RPMI7951 (cell line): ENCODE measurements at regions not wholly inside any gene's neighbourhood (a gene's known extent, or its start where the extent isn't known, plus 50 kb on each side); places are given as distances from the start of the nearest gene placed in this dataset.

Experiments used
- DNase-seq: peaks from one replicate; pipeline ENCODE4 v3.0.0-alpha.2; 2012; ENCODE audit warnings: low read depth

DNA sequence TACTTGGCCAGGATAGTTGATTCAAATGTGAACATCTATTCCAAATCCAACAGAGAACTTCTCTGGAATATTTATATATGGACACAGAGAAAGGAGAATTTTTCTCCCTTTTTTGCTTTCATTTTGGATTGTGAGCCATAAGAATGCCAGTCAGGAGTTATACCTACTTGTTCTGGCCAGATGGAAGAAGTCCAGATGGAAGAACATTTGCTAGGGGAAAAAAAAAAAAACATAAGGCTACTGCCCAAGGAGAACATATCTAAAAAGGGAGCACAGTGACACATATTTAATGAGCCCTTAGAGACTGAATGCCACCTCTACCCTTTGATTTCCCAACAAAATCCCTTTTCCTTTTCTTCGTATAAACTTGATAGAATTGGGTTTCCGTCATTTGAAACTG is 61.7 kb upstream of the PPP2R2B start:
- DNase-seq: no peak

- no peak for DNase-seq
Observed at GRCh38 chr5:146944019-146944418, 65.5 kb upstream of the PPP2R2B start.

DNA sequence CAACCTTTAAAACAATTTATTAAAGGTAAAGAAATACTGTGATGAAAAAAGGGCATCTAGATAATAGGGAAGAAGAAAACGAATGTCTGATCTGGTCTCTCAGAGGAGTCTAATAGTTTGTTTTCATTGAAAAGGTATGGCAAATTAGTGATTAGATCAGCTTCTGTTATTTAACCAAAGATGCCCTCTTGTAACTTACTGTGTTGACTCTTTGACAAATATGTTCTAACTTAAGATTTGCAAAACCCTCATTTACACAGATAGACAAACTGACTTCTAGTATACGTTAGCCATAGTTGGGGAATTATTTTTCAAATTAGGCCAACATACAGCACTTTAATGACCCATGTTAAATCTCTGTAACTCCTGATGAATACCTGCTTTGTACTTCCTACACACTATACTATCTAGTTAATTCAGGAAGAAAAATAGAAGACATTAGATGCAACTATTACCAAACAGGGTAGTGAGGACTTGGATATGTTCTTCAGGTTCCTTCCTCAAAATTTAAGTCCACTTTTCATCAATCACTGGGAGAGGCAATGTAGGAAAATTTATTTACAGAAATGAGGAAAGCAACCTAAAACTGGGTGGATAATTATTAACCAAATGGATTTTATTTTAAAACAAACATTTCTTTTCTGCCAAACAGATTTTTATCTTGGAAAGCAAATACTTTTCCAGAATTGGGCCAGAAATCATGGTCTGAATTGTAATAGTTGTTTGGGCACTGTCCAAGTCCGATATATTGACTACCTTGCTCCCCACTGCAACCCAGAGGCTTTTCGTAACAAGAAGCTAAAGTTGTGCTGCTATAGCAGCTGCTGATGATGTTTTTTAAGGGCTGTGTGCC is 66.4 kb upstream of the PPP2R2B start:
- no peak for DNase-seq

DNA sequence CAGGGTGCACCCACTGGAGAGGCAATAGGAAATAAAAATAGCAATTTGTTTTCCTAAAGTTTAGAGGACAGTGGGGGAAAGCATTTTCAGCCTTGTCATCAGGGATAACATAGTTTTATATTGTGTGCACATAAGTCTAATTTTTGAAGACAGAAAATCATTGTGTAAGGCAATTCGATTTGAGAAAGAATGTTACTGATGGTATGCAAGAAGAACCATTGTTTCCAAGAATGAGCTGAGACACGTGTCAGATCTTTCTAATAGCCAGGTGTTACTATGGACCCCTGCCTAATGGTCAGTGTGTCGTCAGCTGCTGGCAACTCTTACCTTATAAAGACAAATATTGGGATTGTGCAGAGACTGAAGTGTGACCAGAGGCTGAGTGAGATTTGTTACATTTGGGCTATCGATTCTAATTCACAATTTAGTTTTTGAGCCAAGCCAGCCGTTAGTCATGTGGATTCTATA is 67.1 kb upstream of the PPP2R2B start:
- DNase-seq: no peak

DNA sequence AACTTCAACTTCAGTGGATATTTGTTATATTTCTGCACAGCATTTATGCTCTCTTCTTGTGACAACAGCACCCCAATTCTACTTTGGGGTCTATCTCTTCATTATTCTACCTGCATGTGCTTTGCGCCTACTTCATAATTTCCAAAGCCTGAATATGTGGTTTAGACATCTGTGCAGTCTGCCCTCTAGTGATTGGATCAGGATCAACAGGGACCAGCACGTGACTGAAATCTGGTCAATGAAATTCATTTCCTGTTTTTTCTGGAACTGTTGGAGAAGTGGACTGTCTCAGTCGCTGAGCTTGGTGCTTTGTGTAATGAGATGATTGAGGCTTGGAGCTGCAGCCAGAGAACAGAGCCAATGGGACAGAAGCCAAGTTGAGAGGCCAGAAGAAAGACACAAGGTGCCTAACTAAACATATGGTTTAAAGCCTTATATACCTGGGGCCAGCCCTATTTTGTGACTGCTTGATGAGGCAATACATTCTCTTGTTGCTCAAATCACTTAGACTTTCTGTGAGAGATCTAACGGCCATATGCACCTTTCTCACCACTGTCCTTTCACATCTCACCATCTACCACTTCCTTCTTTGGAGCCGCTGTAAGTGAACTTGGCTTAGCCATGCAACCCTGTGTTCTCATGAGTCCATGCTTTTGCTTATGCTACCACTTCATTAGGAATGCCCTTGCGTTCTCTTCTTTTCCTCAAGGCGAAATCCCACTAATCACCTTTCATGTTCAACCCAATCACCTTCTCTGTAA is 68.8 kb upstream of the PPP2R2B start:
- DNase-seq: peak; percentile 1

- DNase-seq: no peak
Observed at GRCh38 chr5:146948666-146949065, 70.1 kb upstream of the PPP2R2B start.

GRCh38 chr5:146952168-146952567 is 73.6 kb upstream of the PPP2R2B start:
- no peak for DNase-seq

GRCh38 chr5:146956217-146956616 is 77.7 kb upstream of the PPP2R2B start:
- no peak for DNase-seq

- DNase-seq: no peak
Observed at GRCh38 chr5:146959360-146959759, 80.8 kb upstream of the PPP2R2B start.

- DNase-seq: peak; percentile 15
Observed at GRCh38 chr5:146962801-146963355, 84.3 kb upstream of the PPP2R2B start.

DNA sequence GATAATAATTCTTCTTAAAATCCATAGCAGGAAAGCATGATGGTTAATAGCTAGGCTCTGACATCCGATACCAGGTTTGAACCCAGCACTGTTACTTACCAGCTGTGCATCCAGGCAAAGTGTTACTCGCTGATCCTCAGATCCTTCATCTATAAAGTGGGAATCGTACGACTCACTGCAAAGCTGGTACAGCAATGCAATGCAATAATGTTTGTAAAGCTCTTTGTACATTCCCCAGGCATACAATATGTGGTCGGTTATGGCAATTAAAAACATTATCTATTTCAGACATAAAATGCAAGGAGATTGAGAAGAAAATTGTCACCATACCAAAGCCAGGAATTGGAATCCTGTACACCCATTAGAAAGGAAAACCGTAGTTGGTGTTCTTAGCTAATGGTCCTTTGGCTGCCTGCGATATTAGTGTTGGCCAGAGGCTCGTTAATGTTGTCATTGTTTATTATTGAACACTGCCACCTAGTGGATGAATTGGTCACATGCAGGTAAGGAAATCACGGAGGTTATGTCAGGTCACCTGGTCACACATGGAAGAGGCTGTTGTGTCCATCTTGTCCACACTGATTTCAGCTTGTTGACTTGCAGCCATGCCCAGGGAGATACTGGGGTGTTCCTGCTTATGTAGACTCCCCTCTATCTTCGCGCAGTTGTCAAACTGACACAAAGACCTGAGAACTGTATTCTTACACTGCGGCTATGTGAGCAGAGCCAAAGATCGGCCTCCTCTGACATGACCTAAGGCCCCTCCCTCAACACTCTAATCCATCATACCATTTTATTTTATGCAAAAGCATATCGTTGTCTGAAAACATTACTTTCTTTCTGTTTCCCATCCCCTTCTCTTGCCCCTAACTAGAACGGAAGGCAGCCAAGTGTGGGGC is 87.5 kb upstream of the PPP2R2B start:
- peak; percentile 54 for DNase-seq

DNA sequence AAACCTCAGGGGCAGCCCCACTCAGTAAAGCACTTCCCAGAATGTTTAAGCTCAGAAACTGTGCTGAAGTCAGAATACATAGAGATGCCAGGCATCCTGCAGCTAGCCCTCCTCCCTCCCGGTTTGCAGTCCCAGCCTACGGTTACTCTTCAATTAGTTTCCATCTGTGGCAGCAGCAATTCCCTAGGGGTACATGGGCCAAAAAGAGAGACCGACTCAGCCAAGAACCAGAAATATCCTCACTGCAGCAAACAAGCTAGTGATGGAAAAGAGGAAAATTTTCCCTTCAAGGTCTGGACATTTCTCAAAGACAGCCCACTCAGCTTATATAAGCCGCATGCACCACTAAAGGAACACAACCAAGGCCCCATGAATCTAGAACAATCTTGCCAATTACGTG is 89.1 kb upstream of the PPP2R2B start:
- no peak for DNase-seq

DNA sequence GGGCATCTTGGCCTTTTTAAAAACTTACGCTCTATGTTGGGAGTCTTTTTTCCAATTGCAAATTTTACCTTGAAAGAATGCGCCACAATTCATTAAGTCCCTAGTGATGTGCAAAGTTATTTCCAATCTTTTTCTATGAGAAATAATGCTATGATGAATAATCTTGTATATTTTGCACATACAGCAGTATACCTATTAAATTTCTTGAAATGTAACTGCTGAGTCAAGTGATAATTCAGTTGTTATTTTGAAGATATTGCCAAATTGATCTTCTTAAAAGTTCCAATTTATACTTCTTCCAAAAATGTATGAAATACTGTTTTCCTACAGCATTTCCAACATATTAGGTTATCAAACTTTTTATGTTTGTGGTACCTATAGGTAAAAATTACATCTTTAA is 92.8 kb upstream of the PPP2R2B start:
- DNase-seq: no peak

DNA sequence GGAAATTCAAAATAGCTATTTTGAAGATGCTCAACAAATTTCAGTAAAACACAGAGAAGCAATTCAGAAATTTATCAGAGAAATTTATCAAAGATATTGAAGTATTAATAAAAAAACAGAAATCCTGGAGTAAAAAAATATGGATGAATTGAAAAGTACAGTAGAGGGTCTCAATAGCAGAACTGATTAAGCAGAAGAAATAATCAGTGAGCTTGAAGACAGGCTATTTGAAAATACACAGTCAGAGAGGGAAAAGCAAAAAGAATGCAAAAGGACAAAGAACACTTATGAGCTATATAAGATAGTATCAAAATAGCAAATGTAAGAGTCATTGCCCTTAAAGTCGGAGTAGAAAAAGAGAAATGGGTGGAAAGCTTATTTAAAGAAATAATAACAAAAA is 107.9 kb upstream of the PPP2R2B start:
- DNase-seq: no peak

GRCh38 chr5:146993876-146994530 is 115.4 kb upstream of the PPP2R2B start:
- DNase-seq: peak; percentile 2

DNA sequence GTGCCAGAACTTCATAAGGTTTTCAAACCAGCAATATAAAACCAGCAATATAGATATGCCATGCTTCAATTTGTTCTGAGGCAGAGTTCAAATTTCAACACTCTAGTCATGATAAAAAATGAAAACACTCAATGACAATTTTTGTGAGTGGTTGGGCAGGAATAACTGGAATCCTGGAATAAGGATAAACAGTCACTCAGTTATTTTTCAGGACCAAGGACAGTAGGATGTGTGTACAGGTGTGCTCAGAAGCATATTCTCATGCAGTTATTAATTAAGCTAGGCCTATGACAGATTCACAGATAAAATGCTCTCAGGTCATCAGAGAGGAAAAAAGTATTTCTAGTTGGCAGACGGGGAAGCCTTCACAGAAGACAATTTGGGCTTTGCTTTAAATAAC is 117.3 kb upstream of the PPP2R2B start:
- no peak for DNase-seq

- DNase-seq: no peak
Observed at GRCh38 chr5:147015405-147015804, 136.8 kb upstream of the PPP2R2B start.

DNA sequence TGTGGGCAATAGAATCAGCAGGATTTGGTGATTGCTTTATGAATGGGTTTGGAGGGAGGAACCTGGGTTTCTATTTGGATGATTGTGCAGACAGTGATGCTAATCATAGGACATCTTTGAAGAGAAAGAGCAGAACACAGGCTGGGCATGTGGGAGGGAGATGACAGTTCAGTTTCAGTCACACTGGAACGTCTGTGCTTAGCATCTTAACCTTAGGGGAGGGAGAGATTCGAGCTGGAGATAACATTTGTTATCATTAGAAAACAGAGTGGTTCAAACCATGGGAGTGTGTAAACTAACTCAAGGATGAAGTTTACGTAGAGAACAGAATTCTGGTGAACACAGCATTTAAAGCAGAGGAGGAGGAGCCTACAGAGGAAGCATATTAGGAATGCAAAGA is 138.6 kb upstream of the PPP2R2B start:
- no peak for DNase-seq

DNA sequence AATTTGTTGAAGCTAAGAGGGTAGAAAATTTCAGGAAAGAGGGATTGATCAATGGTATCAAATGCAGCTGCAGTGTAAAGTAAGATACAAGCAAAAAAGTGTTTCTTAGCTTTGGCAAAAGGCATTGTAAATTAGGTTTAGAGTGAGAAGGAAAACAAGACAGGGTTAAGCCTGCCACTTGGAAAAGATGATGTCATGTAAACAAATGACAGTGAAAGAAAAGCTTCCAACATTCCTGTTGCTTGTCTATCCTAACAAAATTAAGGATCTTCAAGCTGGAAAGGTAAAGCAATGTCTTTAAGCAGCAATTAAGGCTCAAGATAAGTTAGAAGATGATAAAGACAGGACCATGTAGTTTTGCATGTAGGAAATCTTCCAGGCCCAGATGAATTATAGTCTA is 139.1 kb upstream of the PPP2R2B start:
- DNase-seq: no peak

DNA sequence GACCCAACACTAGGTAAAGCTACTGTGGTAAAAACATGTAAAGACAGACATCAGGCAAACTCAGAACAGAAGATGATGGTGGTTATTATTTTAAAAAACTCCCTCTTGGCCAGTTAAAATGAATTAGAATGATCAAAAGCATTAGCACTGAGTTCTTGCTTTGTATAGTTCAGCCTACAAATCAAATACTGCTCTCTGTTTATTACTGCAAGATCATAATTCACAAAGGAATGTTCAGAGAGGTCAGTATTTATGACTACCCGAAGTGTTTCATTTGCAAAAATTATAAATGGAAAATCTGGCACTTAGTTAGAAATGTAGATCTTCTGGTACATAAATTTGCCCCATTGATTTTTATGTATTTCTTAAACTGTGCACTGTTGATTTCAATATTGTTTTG is 140.3 kb upstream of the PPP2R2B start:
- no peak for DNase-seq

DNA sequence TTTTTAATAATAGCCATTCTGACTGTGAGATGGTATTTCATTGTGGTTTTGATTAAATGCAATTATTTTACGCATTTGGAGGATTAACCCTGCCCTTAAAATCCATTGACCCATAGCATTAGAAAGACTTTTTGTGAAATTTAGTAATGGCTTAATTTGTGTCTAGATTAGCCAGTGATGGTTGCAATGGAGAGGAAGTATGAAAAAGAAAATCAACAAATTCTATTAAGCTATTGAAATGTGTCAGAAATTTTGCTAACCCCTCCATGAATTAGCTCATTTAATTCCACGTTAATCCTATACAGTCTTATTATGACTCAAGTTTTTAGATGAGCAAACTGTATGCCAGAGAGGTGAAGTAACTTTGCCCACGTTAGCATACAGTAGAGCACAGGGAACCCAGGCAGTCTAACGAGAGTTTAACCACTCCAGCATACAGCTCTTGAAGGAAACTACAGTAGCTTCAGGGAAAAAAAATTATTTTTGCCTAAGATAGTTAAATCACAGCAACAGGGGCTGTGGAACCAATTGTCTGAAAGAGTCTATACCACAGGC is 158.2 kb upstream of the PPP2R2B start:
- DNase-seq: no peak
